SK-N-SH (cell line): ENCODE measurements at regions not wholly inside any gene's neighbourhood (a gene's known extent, or its start where the extent isn't known, plus 50 kb on each side); places are given as distances from the start of the nearest gene placed in this dataset.

Source experiments
- CTCF ChIA-PET: fragments of 300-600, 350-600 bp; formaldehyde crosslinking; extraction: SDS; loops from one replicate; lab custom pipeline; 2021; lab: Yijun Ruan, JAX
- POLR2A ChIA-PET: fragments of 350-600 bp; sonication (Branson Sonifier 250); formaldehyde crosslinking; extraction: SDS; loops from one replicate; lab custom pipeline; 2020; ENCODE audit warnings: antibody characterized with exemption, inconsistent platforms; lab: Yijun Ruan, JAX
- DNase-seq: peaks from one replicate; pipeline ENCODE4 v3.0.0; 2012
- H2AFZ ChIP-seq: fragments of 200-600 bp; sonication (generic); 2 replicates; pipeline ENCODE4 v1.8.1; 2016; ENCODE audit warnings: antibody characterized with exemption, mild to moderate bottlenecking, low read depth
- H3F3A ChIP-seq: fragments of 200-600 bp; sonication (generic); replicated peaks from 2 replicates; pipeline ENCODE3; 2016; ENCODE audit warnings: antibody characterized with exemption, mild to moderate bottlenecking; ENCODE audit not compliant: insufficient read depth
- H3K27ac ChIP-seq, 2 experiments: fragments of 200-500 bp in 1 of 2; fragments of 200-600 bp in 1 of 2; sonication (Bioruptor generic) in 1 of 2; sonication (generic), shearing (Covaris generic) in 1 of 2; 2 replicates each; pipeline versions ENCODE4 v1.5.1 to v1.6.1; 2014 to 2016; ENCODE audit warnings: low read depth in 2 of 2, inconsistent platforms in 1 of 2, low read length in 1 of 2, mild to moderate bottlenecking in 1 of 2, mixed read lengths in 1 of 2
- H3K27me3 ChIP-seq: fragments of 200-600 bp; sonication (generic), shearing (Covaris generic); 2 replicates; pipeline ENCODE4 v1.6.1; 2016; ENCODE audit warnings: mixed run types; ENCODE audit not compliant: insufficient read depth
- H3K36me3 ChIP-seq, 2 experiments: fragments of 200-500 bp in 1 of 2; fragments of 200-600 bp in 1 of 2; sonication (Bioruptor generic) in 1 of 2; sonication (generic) in 1 of 2; replicated peaks in 1 of 2; 2 replicates each; pipeline versions ENCODE3 to v1.5.1; 2014 to 2016; ENCODE audit warnings: low read length in 1 of 2, mild to moderate bottlenecking in 1 of 2; ENCODE audit not compliant: insufficient read depth in 2 of 2, control insufficient read depth in 1 of 2
- H3K4me1 ChIP-seq, 2 experiments: fragments of 200-500 bp in 1 of 2; fragments of 200-600 bp in 1 of 2; sonication (Bioruptor generic) in 1 of 2; sonication (generic), shearing (Covaris generic) in 1 of 2; 2 replicates each; pipeline versions ENCODE4 v1.5.1 to v1.6.1; 2014 to 2016; ENCODE audit warnings: low read depth in 1 of 2, low read length in 1 of 2, mixed run types in 1 of 2; ENCODE audit not compliant: insufficient read depth in 2 of 2, control insufficient read depth in 1 of 2
- H3K4me2 ChIP-seq: fragments of 200-600 bp; sonication (generic), shearing (Covaris generic); 2 replicates; pipeline ENCODE4 v1.6.1; 2017; ENCODE audit warnings: mixed run types
- H3K4me3 ChIP-seq, 2 experiments: fragments of 200-500 bp in 1 of 2; fragments of 200-600 bp in 1 of 2; sonication (Bioruptor generic) in 1 of 2; sonication (generic), shearing (Covaris generic) in 1 of 2; 2 replicates each; pipeline versions ENCODE4 v1.5.1 to v1.8.1; 2014 to 2016; ENCODE audit warnings: low read depth in 2 of 2, inconsistent platforms in 1 of 2, low read length in 1 of 2, mild to moderate bottlenecking in 1 of 2, mixed read lengths in 1 of 2, moderate library complexity in 1 of 2
- H3K79me2 ChIP-seq: fragments of 200-600 bp; sonication (generic); 2 replicates; pipeline ENCODE4 v1.8.1; 2017; ENCODE audit warnings: mild to moderate bottlenecking; ENCODE audit not compliant: insufficient read depth
- H3K9ac ChIP-seq: fragments of 200-600 bp; sonication (generic); 2 replicates; pipeline ENCODE4 v1.6.1; 2017; ENCODE audit warnings: mixed run types
- H3K9me2 ChIP-seq: fragments of 200-600 bp; sonication (generic); 2 replicates; pipeline ENCODE4 v1.6.1; 2017; ENCODE audit warnings: mixed run types
- H3K9me3 ChIP-seq: fragments of 200-600 bp; sonication (generic); 2 replicates; pipeline ENCODE4 v1.6.1; 2017; ENCODE audit warnings: mixed run types, mild to moderate bottlenecking, moderate library complexity
- H4K20me1 ChIP-seq: fragments of 200-600 bp; sonication (generic); 2 replicates; pipeline ENCODE4 v1.6.1; 2017; ENCODE audit warnings: mild to moderate bottlenecking, mixed run types; ENCODE audit not compliant: insufficient read depth
- CHD2 ChIP-seq: fragments of 150-350 bp; IDR thresholded peaks from 2 replicates; pipeline ENCODE4 v1.6.1; 2018; ENCODE audit warnings: low read length; ENCODE audit not compliant: partially characterized antibody
- CTCF ChIP-seq: fragments of 200-600 bp; sonication (generic); IDR thresholded peaks from 2 replicates; pipeline ENCODE4 v1.6.1; 2017; ENCODE audit warnings: antibody characterized with exemption, mild to moderate bottlenecking, moderate library complexity
- ELF1 ChIP-seq: IDR thresholded peaks from 2 replicates; pipeline ENCODE4 v1.4.0; 2012
- EP300 ChIP-seq, 2 experiments: IDR thresholded peaks; 2 replicates each; pipeline versions ENCODE4 v1.4.0 to v1.6.1; 2012; ENCODE audit warnings: borderline replicate concordance in 1 of 2, low read depth in 1 of 2, low read length in 1 of 2
- EZH2phosphoT487 ChIP-seq: fragments of 200-600 bp; sonication (generic); IDR thresholded peaks from 2 replicates; pipeline ENCODE4 v1.6.1; 2017; ENCODE audit warnings: low read depth, mixed run types, mild to moderate bottlenecking, antibody characterized with exemption, moderate library complexity, borderline replicate concordance
- FOSL2 ChIP-seq: IDR thresholded peaks from 2 replicates; pipeline ENCODE4 v1.4.0; 2012; ENCODE audit warnings: low read depth, mild to moderate bottlenecking, moderate library complexity, borderline replicate concordance
- FOXJ3 ChIP-seq: sonication (generic); formaldehyde crosslinking; IDR thresholded peaks from 2 replicates; pipeline ENCODE4 v1.5.1; 2020; ENCODE audit warnings: mild to moderate bottlenecking, missing genetic modification reagents
- FOXM1 ChIP-seq: IDR thresholded peaks from 2 replicates; pipeline ENCODE4 v1.4.0; 2012; ENCODE audit warnings: low read depth, mild to moderate bottlenecking
- JUND ChIP-seq: IDR thresholded peaks from 2 replicates; pipeline ENCODE4 v1.4.0; 2012
- MAX ChIP-seq: IDR thresholded peaks from 2 replicates; pipeline ENCODE4 v1.4.0; 2012; ENCODE audit warnings: low read depth
- MEF2A ChIP-seq: IDR thresholded peaks from 2 replicates; pipeline ENCODE4 v1.4.0; 2012; ENCODE audit warnings: low read depth, borderline replicate concordance
- MXI1 ChIP-seq: IDR thresholded peaks from 2 replicates; pipeline ENCODE4 v1.6.1; 2012; ENCODE audit warnings: mild to moderate bottlenecking, low read depth, low read length, improper control_type of control experiment
- NFIC ChIP-seq: IDR thresholded peaks from 2 replicates; pipeline ENCODE4 v1.4.0; 2012; ENCODE audit warnings: borderline replicate concordance
- RCOR1 ChIP-seq: fragments of 150-350 bp; IDR thresholded peaks from 2 replicates; pipeline ENCODE4 v1.6.1; 2017; ENCODE audit warnings: antibody characterized with exemption, low read length
- RXRA ChIP-seq: IDR thresholded peaks from 2 replicates; pipeline ENCODE4 v1.4.0; 2012; ENCODE audit warnings: low read depth, mild to moderate bottlenecking, borderline replicate concordance
- SMC3 ChIP-seq: IDR thresholded peaks from 2 replicates; pipeline ENCODE4 v1.6.1; 2012; ENCODE audit warnings: low read depth, low read length, improper control_type of control experiment
- TAF1 ChIP-seq: IDR thresholded peaks from 2 replicates; pipeline ENCODE4 v1.6.1; 2012; ENCODE audit warnings: low read depth, mild to moderate bottlenecking, low read length, moderate library complexity, borderline replicate concordance
- TEAD4 ChIP-seq: IDR thresholded peaks from 2 replicates; pipeline ENCODE4 v1.4.0; 2012; ENCODE audit warnings: mild to moderate bottlenecking, borderline replicate concordance; ENCODE audit not compliant: insufficient read depth
- USF1 ChIP-seq: IDR thresholded peaks from 2 replicates; pipeline ENCODE4 v1.4.0; 2012; ENCODE audit warnings: low read depth, borderline replicate concordance
- USF2 ChIP-seq: fragments of 150-350 bp; IDR thresholded peaks from 2 replicates; pipeline ENCODE4 v1.6.1; 2017; ENCODE audit warnings: antibody characterized with exemption, low read length, low read depth, borderline replicate concordance
- ZBTB33 ChIP-seq: IDR thresholded peaks from 2 replicates; pipeline ENCODE4 v1.4.0; 2012; ENCODE audit warnings: low read depth, borderline replicate concordance
- WGBS: methylation state at CpG from one replicate; pipeline ENCODE4 v1.1.6; 2017; ENCODE audit warnings: low lambda C conversion rate; 5-methylcytosine and 5-hydroxymethylcytosine counted together

DNA sequence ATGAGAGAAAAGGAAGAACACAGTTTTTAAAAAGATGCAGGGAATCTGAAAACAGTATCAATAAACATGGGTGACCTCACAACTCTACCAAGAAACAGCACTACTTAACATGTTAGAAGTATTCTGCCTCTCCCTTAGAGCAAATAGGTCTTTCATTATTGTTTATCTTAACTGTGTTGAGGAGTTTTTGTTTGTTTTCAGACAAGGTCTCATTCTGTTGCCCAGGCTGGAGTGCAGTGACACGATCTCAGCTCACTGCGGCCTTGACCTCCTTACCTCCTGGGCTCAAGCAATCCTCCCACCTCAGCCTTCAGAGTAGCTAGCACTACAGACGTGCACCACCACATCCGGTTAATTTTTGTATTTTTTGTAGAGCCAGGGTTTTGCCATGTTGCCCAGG, 165.3 kb upstream of the PRDX4 start:
- no peak for TF ChIP-seq MAX
- no peak for TF ChIP-seq USF1
- Histone ChIP-seq H3K9ac (no peak overlapping the region), H4K20me1 (no peaks in the 10 kb centered on the region), H3K79me2 (no peaks in the 10 kb centered on the region), H3K9me3 (no peaks in the 10 kb centered on the region), H3K9me2 (no peaks in the 10 kb centered on the region), H3K27ac (no peak overlapping the region), H3F3A (no peaks in the 10 kb centered on the region), H3K27me3 (no peaks in the 10 kb centered on the region), H3K4me3 (no peak overlapping the region), H2AFZ (no peak overlapping the region), H3K4me1 (no peaks in the 10 kb centered on the region), H3K36me3 (no peaks in the 10 kb centered on the region), H3K4me2 (no peak overlapping the region)
- ChIA-PET POLR2A (no interaction called here), CTCF (no interaction called here)
- no peak for DNase-seq
- 28% methylated on average over 4 of the region's 4 CpGs for WGBS

- no peaks in the 10 kb centered on the region for H3K9me3 ChIP-seq
- H3K79me2 ChIP-seq, result no peaks in the 10 kb centered on the region
- POLR2A ChIA-PET, result no interaction called here
- DNase-seq, result no peak
- no peak overlapping the region for H3K9ac ChIP-seq
- no peaks in the 10 kb centered on the region for H3K27me3 ChIP-seq
- WGBS, result 13% methylated on average over 8 of the region's 8 CpGs
- no peak overlapping the region for H3K27ac ChIP-seq
- H3K36me3 ChIP-seq, result no peaks in the 10 kb centered on the region
- H3K4me1 ChIP-seq, result no peaks in the 10 kb centered on the region
- no peaks in the 10 kb centered on the region for H4K20me1 ChIP-seq
- no peak overlapping the region for H2AFZ ChIP-seq
- CTCF ChIA-PET, result interaction anchor here (2.1 kb wide), 1 partner anchor 10 kb away, joined by 8 read pairs; no protein-coding TSS in a partner anchor
- H3F3A ChIP-seq, result no peaks in the 10 kb centered on the region
- no peak overlapping the region for H3K4me3 ChIP-seq
- H3K4me2 ChIP-seq, result no peak overlapping the region
- H3K9me2 ChIP-seq, result no peaks in the 10 kb centered on the region
- TF ChIP-seq TEAD4, result no peak
- TF ChIP-seq MEF2A, result no peak
- 0 out of 2 replicates have a peak, but pooled peaks have one; percentile 14 for TF ChIP-seq JUND
- TF ChIP-seq RCOR1, result no peak
- peak; percentile 70 for TF ChIP-seq NFIC
- no peak for TF ChIP-seq SMC3
- TF ChIP-seq MXI1, result no peak
- TF ChIP-seq USF1, result no peak
- TF ChIP-seq RXRA, result no peak
- no peak for TF ChIP-seq ELF1
- no peak for TF ChIP-seq EP300 (IDR thresholded peaks at IDR 0.05; ENCODE audit: borderline replicate concordance in 1 of 2, low read depth in 1 of 2, low read length in 1 of 2)
- TF ChIP-seq CHD2, result no peak
- TF ChIP-seq FOXM1, result no peak
- TF ChIP-seq TAF1, result no peak
- TF ChIP-seq CTCF, result no peak
- no peak for TF ChIP-seq ZBTB33
- TF ChIP-seq FOSL2, result peak; percentile 52; the same call in 1 of the 2 replicates
- TF ChIP-seq EZH2phosphoT487, result no peak
- no peak for TF ChIP-seq FOXJ3 (CRISPR knock-in tag)
- TF ChIP-seq USF2, result no peak
Measured at GRCh38 chrX:23503835-23504539, 163.3 kb upstream of the PRDX4 start.
